ENCODE measurements at regions not wholly inside any gene's neighbourhood (a gene's known extent, or its start where the extent isn't known, plus 50 kb on each side); places are given as distances from the start of the nearest gene placed in this dataset.

GRCh38 chr11:69963533-69964246, 114.4 kb upstream of the ANO1 start:
- TF ChIP-seq CTCF (conservative IDR thresholded peaks at IDR 0.05) (no peak), ZFX (IDR thresholded peaks at IDR 0.05) (no peak)

Data from C4-2B (cell line).